IMR-90 (cell line): ENCODE measurements at regions not wholly inside any gene's neighbourhood (a gene's known extent, or its start where the extent isn't known, plus 50 kb on each side); places are given as distances from the start of the nearest gene placed in this dataset.

Source experiments
- ATAC-seq: fragments of 200-7000 bp; cut with Tn5 transposase; 2 replicates; pipeline ENCODE4 v1.9.1; 2020; ENCODE audit warnings: low read depth, mild to moderate bottlenecking, moderate library complexity
- BruUV-seq: library from RNA; stranded (reverse); fragments of 400-500 nt; replicated peaks from 2 replicates; lab custom pipeline; 2021; lab: Mats Ljungman, UMichigan
- CTCF ChIA-PET: fragments of 300-600 bp; formaldehyde crosslinking; extraction: SDS; loops from one replicate; lab custom pipeline; 2021; ENCODE audit warnings: antibody characterized with exemption; lab: Yijun Ruan, JAX
- POLR2A ChIA-PET: fragments of 300-600 bp; sonication (Branson Sonifier 250); formaldehyde crosslinking; loops from one replicate; lab custom pipeline; 2022; ENCODE audit warnings: antibody characterized with exemption; ENCODE audit not compliant: unreplicated experiment; lab: Charles Lee
- DNase-seq: peaks from one replicate; pipeline ENCODE4 v3.0.0; 2013
- H2AFZ ChIP-seq: replicated peaks from 2 replicates; pipeline ENCODE3; 2013; ENCODE audit warnings: low read length, mild to moderate bottlenecking; ENCODE audit not compliant: poor library complexity
- H2AK5ac ChIP-seq: 2 replicates; pipeline ENCODE4 v1.6.1; 2013; ENCODE audit warnings: low read depth, low read length, inconsistent platforms
- H2AK9ac ChIP-seq: replicated peaks from 2 replicates; pipeline ENCODE3; 2013; ENCODE audit warnings: mild to moderate bottlenecking, low read depth, low read length, moderate library complexity; ENCODE audit not compliant: poor library complexity
- H2BK120ac ChIP-seq: 2 replicates; pipeline ENCODE4 v1.6.1; 2013; ENCODE audit warnings: low read depth, low read length, inconsistent platforms
- H2BK15ac ChIP-seq: 3 replicates; pipeline ENCODE4 v1.6.1; 2013; ENCODE audit warnings: low read depth, low read length, inconsistent platforms
- H2BK20ac ChIP-seq: 2 replicates; pipeline ENCODE4 v1.6.1; 2013; ENCODE audit warnings: low read depth, mild to moderate bottlenecking, inconsistent platforms, low read length, moderate library complexity
- H2BK5ac ChIP-seq: 2 replicates; pipeline ENCODE4 v1.6.1; 2013; ENCODE audit warnings: mild to moderate bottlenecking, low read depth, low read length, inconsistent platforms; ENCODE audit not compliant: poor library complexity, severe bottlenecking
- H3K14ac ChIP-seq: replicated peaks from 2 replicates; pipeline ENCODE4 v1.6.1; 2013; ENCODE audit warnings: low read depth, low read length, inconsistent platforms
- H3K18ac ChIP-seq: 2 replicates; pipeline ENCODE4 v1.6.1; 2013; ENCODE audit warnings: low read depth, low read length, control low read depth
- H3K23ac ChIP-seq: 2 replicates; pipeline ENCODE4 v1.6.1; 2013; ENCODE audit warnings: low read depth, low read length, inconsistent platforms
- H3K27ac ChIP-seq: 2 replicates; pipeline ENCODE4 v1.5.1; 2013; ENCODE audit warnings: mild to moderate bottlenecking, control low read depth, low read length; ENCODE audit not compliant: insufficient read depth
- H3K27me3 ChIP-seq: 2 replicates; pipeline ENCODE4 v1.6.1; 2013; ENCODE audit warnings: low read length; ENCODE audit not compliant: control insufficient read depth, insufficient read depth
- H3K36me3 ChIP-seq: 2 replicates; pipeline ENCODE4 v1.6.1; 2013; ENCODE audit warnings: low read length, mixed read lengths; ENCODE audit not compliant: control insufficient read depth, insufficient read depth
- H3K4ac ChIP-seq: 2 replicates; pipeline ENCODE4 v1.6.1; 2013; ENCODE audit warnings: low read depth, low read length, inconsistent platforms
- H3K4me1 ChIP-seq: 2 replicates; pipeline ENCODE4 v1.6.1; 2013; ENCODE audit warnings: low read length, mixed read lengths; ENCODE audit not compliant: control insufficient read depth, insufficient read depth
- H3K4me2 ChIP-seq: 2 replicates; pipeline ENCODE4 v1.6.1; 2013; ENCODE audit warnings: low read depth, mild to moderate bottlenecking, control low read depth, low read length, moderate library complexity
- H3K4me3 ChIP-seq: 2 replicates; pipeline ENCODE4 v1.5.1; 2013; ENCODE audit warnings: low read depth, mild to moderate bottlenecking, control low read depth, low read length, moderate library complexity; ENCODE audit not compliant: insufficient read depth
- H3K56ac ChIP-seq: 2 replicates; pipeline ENCODE4 v1.6.1; 2013; ENCODE audit warnings: low read length, inconsistent platforms; ENCODE audit not compliant: insufficient read depth; ENCODE audit errors: extremely low read depth
- H3K79me1 ChIP-seq, 2 experiments: 2 replicates each; pipeline ENCODE4 v1.6.1; 2013; ENCODE audit warnings: low read length in 2 of 2, inconsistent platforms in 1 of 2, low read depth in 1 of 2
- H3K9ac ChIP-seq: 2 replicates; pipeline ENCODE4 v1.6.1; 2013; ENCODE audit warnings: low read depth, low read length, control low read depth
- H3K9me1 ChIP-seq: 2 replicates; pipeline ENCODE4 v1.6.1; 2013; ENCODE audit warnings: low read length, inconsistent platforms; ENCODE audit not compliant: insufficient read depth
- H3K9me3 ChIP-seq: 2 replicates; pipeline ENCODE4 v1.6.1; 2013; ENCODE audit warnings: low read length; ENCODE audit not compliant: control insufficient read depth, insufficient read depth
- H4K20me1 ChIP-seq: 2 replicates; pipeline ENCODE4 v1.6.1; 2013; ENCODE audit warnings: low read length, inconsistent platforms; ENCODE audit not compliant: insufficient read depth
- H4K5ac ChIP-seq: 2 replicates; pipeline ENCODE4 v1.6.1; 2013; ENCODE audit warnings: mild to moderate bottlenecking, low read depth, low read length, control low read depth
- H4K8ac ChIP-seq, 2 experiments: 2 replicates each; pipeline ENCODE4 v1.6.1; 2013; ENCODE audit warnings: low read depth in 2 of 2, low read length in 2 of 2, control low read depth in 1 of 2, inconsistent platforms in 1 of 2
- H4K91ac ChIP-seq: 2 replicates; pipeline ENCODE4 v1.6.1; 2013; ENCODE audit warnings: low read depth, low read length, inconsistent platforms; ENCODE audit not compliant: insufficient read depth
- RFX5 ChIP-seq: IDR thresholded peaks from 2 replicates; pipeline ENCODE4 v1.8.0; 2012; ENCODE audit warnings: low read depth, mild to moderate bottlenecking, low read length, moderate library complexity
- dilution Hi-C: fragments of 300-500 bp; cut with HindIII; formaldehyde crosslinking; loops from one replicate; pipeline ENCODE4 v1.14.3; 2018; ENCODE audit warnings: low sequenced_read_pairs; ENCODE audit not compliant: unreplicated experiment
- in situ Hi-C: fragments of 300-500 bp; cut with MboI; formaldehyde crosslinking; loops from 3 replicates; pipeline ENCODE4 v1.14.3; 2019; ENCODE audit warnings: low sequenced_read_pairs, inconsistent platforms, mixed read lengths
- intact Hi-C: fragments of 100-400 bp; cut with micrococcal nuclease; formaldehyde crosslinking; loops from 2 replicates; pipeline ENCODE4 v1.10.0; 2022
- TF ChIP-seq, protein P1 (sequence below): fragments of 150-350 bp; IDR thresholded peaks from 2 replicates; pipeline ENCODE4 v1.6.1; 2016; ENCODE audit warnings: low read depth, mild to moderate bottlenecking, low read length, moderate library complexity, borderline replicate concordance
- TF ChIP-seq, protein P2 (sequence below): conservative IDR thresholded peaks from 2 replicates; pipeline ENCODE4 v1.5.1; 2012; ENCODE audit warnings: mild to moderate bottlenecking, low read depth, low read length, improper control_type of control experiment
- TF ChIP-seq, protein P3 (sequence below): fragments of 150-350 bp; IDR thresholded peaks from 2 replicates; pipeline ENCODE4 v1.6.1; 2017; ENCODE audit warnings: mild to moderate bottlenecking, antibody characterized with exemption, low read length, low read depth

GRCh38 chr16:72654535-72654934 is 393.4 kb downstream of the ZFHX3 start:
- H3K4me3 ChIP-seq: no peak overlapping the region
- no peak overlapping the region for H3K9ac ChIP-seq
- H4K8ac ChIP-seq: no peak overlapping the region
- no peaks in the 10 kb centered on the region for H4K20me1 ChIP-seq
- no peaks in the 10 kb centered on the region for H3K4me1 ChIP-seq
- no peak overlapping the region for H3K4me2 ChIP-seq
- H2AK9ac ChIP-seq: no peak overlapping the region
- no peaks in the 10 kb centered on the region for H3K9me3 ChIP-seq
- POLR2A ChIA-PET: no interaction called here
- H3K27me3 ChIP-seq: no peaks in the 10 kb centered on the region
- H2BK120ac ChIP-seq: no peak overlapping the region
- H3K18ac ChIP-seq: no peak overlapping the region
- no peak overlapping the region for H3K56ac ChIP-seq
- H3K23ac ChIP-seq: no peak overlapping the region
- H3K36me3 ChIP-seq: no peaks in the 10 kb centered on the region
- ATAC-seq (no peak), DNase-seq (no peak)
- no peak overlapping the region for H4K91ac ChIP-seq
- no peak overlapping the region for H3K27ac ChIP-seq
- no peak overlapping the region for H2BK20ac ChIP-seq
- CTCF ChIA-PET: interaction anchor here (0.6 to 1.5 kb wide), 2 partner anchors 10 to 15 kb away, joined by 3 to 4 read pairs; no protein-coding TSS in a partner anchor
- H3K4ac ChIP-seq: no peak overlapping the region
- no peak overlapping the region for H2AK5ac ChIP-seq
- H4K5ac ChIP-seq: no peak overlapping the region
- no peak overlapping the region for H2BK5ac ChIP-seq
- in situ Hi-C loops: no loop called here
- TF ChIP-seq RFX5: no peak
- TF ChIP-seq, protein P1, sequence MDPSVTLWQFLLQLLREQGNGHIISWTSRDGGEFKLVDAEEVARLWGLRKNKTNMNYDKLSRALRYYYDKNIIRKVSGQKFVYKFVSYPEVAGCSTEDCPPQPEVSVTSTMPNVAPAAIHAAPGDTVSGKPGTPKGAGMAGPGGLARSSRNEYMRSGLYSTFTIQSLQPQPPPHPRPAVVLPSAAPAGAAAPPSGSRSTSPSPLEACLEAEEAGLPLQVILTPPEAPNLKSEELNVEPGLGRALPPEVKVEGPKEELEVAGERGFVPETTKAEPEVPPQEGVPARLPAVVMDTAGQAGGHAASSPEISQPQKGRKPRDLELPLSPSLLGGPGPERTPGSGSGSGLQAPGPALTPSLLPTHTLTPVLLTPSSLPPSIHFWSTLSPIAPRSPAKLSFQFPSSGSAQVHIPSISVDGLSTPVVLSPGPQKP: no peak
- TF ChIP-seq, protein P2, sequence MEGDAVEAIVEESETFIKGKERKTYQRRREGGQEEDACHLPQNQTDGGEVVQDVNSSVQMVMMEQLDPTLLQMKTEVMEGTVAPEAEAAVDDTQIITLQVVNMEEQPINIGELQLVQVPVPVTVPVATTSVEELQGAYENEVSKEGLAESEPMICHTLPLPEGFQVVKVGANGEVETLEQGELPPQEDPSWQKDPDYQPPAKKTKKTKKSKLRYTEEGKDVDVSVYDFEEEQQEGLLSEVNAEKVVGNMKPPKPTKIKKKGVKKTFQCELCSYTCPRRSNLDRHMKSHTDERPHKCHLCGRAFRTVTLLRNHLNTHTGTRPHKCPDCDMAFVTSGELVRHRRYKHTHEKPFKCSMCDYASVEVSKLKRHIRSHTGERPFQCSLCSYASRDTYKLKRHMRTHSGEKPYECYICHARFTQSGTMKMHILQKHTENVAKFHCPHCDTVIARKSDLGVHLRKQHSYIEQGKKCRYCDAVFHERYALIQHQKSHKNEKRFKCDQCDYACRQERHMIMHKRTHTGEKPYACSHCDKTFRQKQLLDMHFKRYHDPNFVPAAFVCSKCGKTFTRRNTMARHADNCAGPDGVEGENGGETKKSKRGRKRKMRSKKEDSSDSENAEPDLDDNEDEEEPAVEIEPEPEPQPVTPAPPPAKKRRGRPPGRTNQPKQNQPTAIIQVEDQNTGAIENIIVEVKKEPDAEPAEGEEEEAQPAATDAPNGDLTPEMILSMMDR: no peak
- TF ChIP-seq, protein P3, sequence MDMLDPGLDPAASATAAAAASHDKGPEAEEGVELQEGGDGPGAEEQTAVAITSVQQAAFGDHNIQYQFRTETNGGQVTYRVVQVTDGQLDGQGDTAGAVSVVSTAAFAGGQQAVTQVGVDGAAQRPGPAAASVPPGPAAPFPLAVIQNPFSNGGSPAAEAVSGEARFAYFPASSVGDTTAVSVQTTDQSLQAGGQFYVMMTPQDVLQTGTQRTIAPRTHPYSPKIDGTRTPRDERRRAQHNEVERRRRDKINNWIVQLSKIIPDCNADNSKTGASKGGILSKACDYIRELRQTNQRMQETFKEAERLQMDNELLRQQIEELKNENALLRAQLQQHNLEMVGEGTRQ: no peak
- H3K14ac ChIP-seq: no peak overlapping the region
- dilution Hi-C loops: no loop called here
- H3K9me1 ChIP-seq: no peaks in the 10 kb centered on the region
- intact Hi-C loops: no loop called here
- no peak overlapping the region for H2AFZ ChIP-seq
- H2BK15ac ChIP-seq: no peak overlapping the region
- no TSS peak for BruUV-seq
- H3K79me1 ChIP-seq: 0 out of 4 replicates have a peak, but pooled peaks cover 0 to 2% of the 10 kb centered on the region in 2 experiments
